GM12878 (cell line): ENCODE measurements at regions not wholly inside any gene's neighbourhood (a gene's known extent, or its start where the extent isn't known, plus 50 kb on each side); places are given as distances from the start of the nearest gene placed in this dataset.

ENCODE experiments used
- ATAC-seq: fragments of 200-7000 bp; cut with Tn5 transposase; 3 replicates; pipeline ENCODE4 v1.9.1; 2020; ENCODE audit warnings: mild to moderate bottlenecking, moderate library complexity
- BruUV-seq: library from RNA; stranded (reverse); fragments of 400-500 nt; replicated peaks from 2 replicates; lab custom pipeline; 2021; lab: Mats Ljungman, UMichigan
- CTCF ChIA-PET: fragments of 300-600 bp; sonication (Branson Sonifier 250); formaldehyde crosslinking; extraction: SDS; loops from one replicate; lab custom pipeline; 2021; ENCODE audit warnings: inconsistent platforms; lab: Yijun Ruan, JAX
- POLR2A ChIA-PET: fragments of 350-600 bp; formaldehyde crosslinking; extraction: SDS; loops from one replicate; lab custom pipeline; 2021; ENCODE audit warnings: inconsistent platforms; lab: Charles Lee
- RAD21 ChIA-PET: fragments of 300-600 bp; sonication (Branson Sonifier 250); formaldehyde crosslinking; loops from one replicate; lab custom pipeline; 2023; ENCODE audit warnings: antibody characterized with exemption; ENCODE audit not compliant: unreplicated experiment; lab: Charles Lee
- SMC1A ChIA-PET: fragments of 300-600 bp; sonication (Branson Sonifier 250); formaldehyde crosslinking; loops from one replicate; lab custom pipeline; 2023; ENCODE audit not compliant: unreplicated experiment, uncharacterized antibody; lab: Charles Lee
- DNase-seq: peaks from one replicate; pipeline ENCODE4 v3.0.0-alpha.2; 2011; ENCODE audit warnings: low read depth, low spot score
- FAIRE-seq: peaks from 3 replicates; lab custom pipeline; 2011; peaks lifted over from hg19 to GRCh38; lab: Jason Lieb, UNC
- H2AFZ ChIP-seq: 2 replicates; pipeline ENCODE4 v1.6.0; 2011; ENCODE audit warnings: low read depth, low read length, control low read depth; ENCODE audit not compliant: control insufficient read depth
- H3K27ac ChIP-seq: 2 replicates; pipeline ENCODE4 v1.5.1; 2011; ENCODE audit warnings: control low read depth; ENCODE audit not compliant: control insufficient read depth, insufficient read depth
- H3K27me3 ChIP-seq, 2 experiments: replicated peaks in 1 of 2; 2 replicates each; pipeline versions ENCODE4 v1.6.0 to v1.6.1; 2011; ENCODE audit warnings: low read length in 1 of 2; ENCODE audit not compliant: control insufficient read depth in 2 of 2, insufficient read depth in 2 of 2
- H3K36me3 ChIP-seq, 2 experiments: 2 replicates each; pipeline ENCODE4 v1.5.1; 2011; ENCODE audit warnings: low read length in 1 of 2; ENCODE audit not compliant: control insufficient read depth in 2 of 2, insufficient read depth in 2 of 2
- H3K4me1 ChIP-seq: 2 replicates; pipeline ENCODE4 v1.6.1; 2011; ENCODE audit warnings: mild to moderate bottlenecking, low read length, moderate library complexity, mixed read lengths; ENCODE audit not compliant: control insufficient read depth, insufficient read depth
- H3K4me2 ChIP-seq: 2 replicates; pipeline ENCODE4 v1.6.0; 2011; ENCODE audit warnings: control low read depth; ENCODE audit not compliant: control insufficient read depth, insufficient read depth
- H3K4me3 ChIP-seq: fragments of 200-600 bp; sonication (generic); 2 replicates; pipeline ENCODE4 v1.5.1; 2016
- H3K79me2 ChIP-seq: 2 replicates; pipeline ENCODE4 v1.6.0; 2011; ENCODE audit warnings: low read length; ENCODE audit not compliant: control insufficient read depth, insufficient read depth
- H3K9ac ChIP-seq: 2 replicates; pipeline ENCODE4 v1.8.0; 2011; ENCODE audit warnings: low read length, control low read depth, mixed read lengths; ENCODE audit not compliant: control insufficient read depth, insufficient read depth
- H3K9me3 ChIP-seq: replicated peaks from 3 replicates; pipeline ENCODE4 v1.5.1; 2011; ENCODE audit warnings: mild to moderate bottlenecking, low read length; ENCODE audit not compliant: control insufficient read depth, insufficient read depth
- H4K20me1 ChIP-seq: 2 replicates; pipeline ENCODE4 v1.6.0; 2011; ENCODE audit not compliant: control insufficient read depth, insufficient read depth
- CEBPZ ChIP-seq: fragments of 150-350 bp; IDR thresholded peaks from 2 replicates; pipeline ENCODE4 v1.6.1; 2016; ENCODE audit warnings: low read depth, low read length
- CHD1 ChIP-seq: IDR thresholded peaks from 2 replicates; pipeline ENCODE4 v1.6.1; 2012; ENCODE audit warnings: low read depth, low read length, improper control_type of control experiment
- HDAC2 ChIP-seq: fragments of 200-600 bp; sonication (generic); IDR thresholded peaks from 2 replicates; pipeline ENCODE4 v1.6.1; 2017
- KLF5 ChIP-seq: fragments of 450-650 bp; IDR thresholded peaks from 2 replicates; pipeline ENCODE4 v1.6.1; 2014; ENCODE audit warnings: mild to moderate bottlenecking; ENCODE audit not compliant: partially characterized antibody
- MAX ChIP-seq: IDR thresholded peaks from 2 replicates; pipeline ENCODE4 v1.6.1; 2012; ENCODE audit warnings: low read depth, low read length, improper control_type of control experiment
- MTA2 ChIP-seq: fragments of 450-650 bp; IDR thresholded peaks from 2 replicates; pipeline ENCODE4 v1.6.1; 2016; ENCODE audit warnings: low read depth, mild to moderate bottlenecking, moderate library complexity
- MXI1 ChIP-seq: fragments of 150-350 bp; IDR thresholded peaks from 2 replicates; pipeline ENCODE4 v1.6.1; 2011; ENCODE audit warnings: low read depth, mild to moderate bottlenecking, inconsistent platforms, low read length, improper control_type of control experiment
- NFYB ChIP-seq: IDR thresholded peaks from 2 replicates; pipeline ENCODE4 v1.6.1; 2011; ENCODE audit warnings: low read depth, mild to moderate bottlenecking, low read length, improper control_type of control experiment, moderate library complexity; ENCODE audit not compliant: insufficient read depth
- PAX8 ChIP-seq: fragments of 450-650 bp; IDR thresholded peaks from 2 replicates; pipeline ENCODE4 v1.6.1; 2017; ENCODE audit warnings: mild to moderate bottlenecking, moderate library complexity
- PBX3 ChIP-seq: IDR thresholded peaks from 2 replicates; pipeline ENCODE4 v1.6.1; 2011; ENCODE audit warnings: mild to moderate bottlenecking, low read depth, low read length, moderate library complexity; ENCODE audit not compliant: insufficient replicate concordance
- ZNF24 ChIP-seq: fragments of 450-650 bp; IDR thresholded peaks from 2 replicates; pipeline ENCODE4 v1.6.1; 2017; ENCODE audit warnings: antibody characterized with exemption, mild to moderate bottlenecking
- WGBS: methylation state at CpG from one replicate; pipeline ENCODE4 v1.1.6; 2016; ENCODE audit warnings: low lambda C conversion rate; ENCODE audit not compliant: insufficient replicate concordance, insufficient coverage; ENCODE audit errors: missing lambda C conversion rate; 5-methylcytosine and 5-hydroxymethylcytosine counted together
- in situ Hi-C: fragments of 300-500 bp; cut with MboI; formaldehyde crosslinking; loops from 9 replicates; pipeline ENCODE4 v1.14.3; 2018; ENCODE audit warnings: mixed read lengths
- intact Hi-C: fragments of 100-400 bp; cut with micrococcal nuclease; formaldehyde crosslinking; loops from one replicate; pipeline ENCODE4 v1.14.2; 2022; ENCODE audit not compliant: unreplicated experiment
- TF ChIP-seq, protein P1 (sequence below): fragments of 450-650 bp; IDR thresholded peaks from 2 replicates; pipeline ENCODE4 v1.6.1; 2016; ENCODE audit warnings: mild to moderate bottlenecking

DNA sequence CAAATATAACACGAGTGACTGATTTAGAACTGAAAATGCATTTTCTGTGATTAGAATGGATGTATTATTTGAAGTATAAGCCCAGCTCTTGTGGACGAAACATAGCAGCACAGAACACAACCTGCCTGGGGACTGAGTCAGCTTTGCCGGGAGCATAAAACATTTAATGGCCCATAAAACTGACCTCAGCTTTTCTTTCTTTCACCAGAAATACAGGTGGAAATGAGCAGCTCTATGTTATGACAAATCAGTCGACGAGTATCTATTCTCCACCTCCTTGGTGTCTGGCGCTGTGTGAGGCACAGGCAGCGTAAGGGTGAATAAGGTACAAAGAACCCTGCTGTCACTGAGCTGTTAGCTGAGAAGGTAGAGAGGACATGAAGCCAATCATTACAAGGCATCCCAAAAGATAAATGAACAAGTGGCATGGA is 471.6 kb upstream of the AKR1E2 start:
- Histone ChIP-seq H3K36me3 (no peaks in the 10 kb centered on the region), H3K79me2 (no peaks in the 10 kb centered on the region), H3K27ac (no peak overlapping the region), H4K20me1 (no peaks in the 10 kb centered on the region), H3K27me3 (no peaks in the 10 kb centered on the region), H2AFZ (no peak overlapping the region), H3K4me3 (no peak overlapping the region), H3K9ac (no peak overlapping the region)
- in situ Hi-C loops (no loop called here), intact Hi-C loops (no loop called here)
- 32% methylated on average over 7 of the region's 7 CpGs for WGBS
- ChIA-PET RAD21 (no interaction called here), SMC1A (no interaction called here), CTCF (no interaction called here)
- no peak for ATAC-seq
- DNase-seq: no peak
- no peak for TF ChIP-seq MTA2
- no peak for TF ChIP-seq CEBPZ
- TF ChIP-seq MAX: no peak
- TF ChIP-seq, protein P1, sequence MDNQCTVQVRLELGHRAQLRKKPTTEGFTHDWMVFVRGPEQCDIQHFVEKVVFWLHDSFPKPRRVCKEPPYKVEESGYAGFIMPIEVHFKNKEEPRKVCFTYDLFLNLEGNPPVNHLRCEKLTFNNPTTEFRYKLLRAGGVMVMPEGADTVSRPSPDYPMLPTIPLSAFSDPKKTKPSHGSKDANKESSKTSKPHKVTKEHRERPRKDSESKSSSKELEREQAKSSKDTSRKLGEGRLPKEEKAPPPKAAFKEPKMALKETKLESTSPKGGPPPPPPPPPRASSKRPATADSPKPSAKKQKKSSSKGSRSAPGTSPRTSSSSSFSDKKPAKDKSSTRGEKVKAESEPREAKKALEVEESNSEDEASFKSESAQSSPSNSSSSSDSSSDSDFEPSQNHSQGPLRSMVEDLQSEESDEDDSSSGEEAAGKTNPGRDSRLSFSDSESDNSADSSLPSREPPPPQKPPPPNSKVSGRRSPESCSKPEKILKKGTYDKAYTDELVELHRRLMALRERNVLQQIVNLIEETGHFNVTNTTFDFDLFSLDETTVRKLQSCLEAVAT: no peak
- no peak for TF ChIP-seq CHD1
- TF ChIP-seq NFYB: no peak
- TF ChIP-seq KLF5: no peak
- no peak for TF ChIP-seq MXI1
- no peak for TF ChIP-seq PAX8
- TF ChIP-seq PBX3: no peak
- TF ChIP-seq HDAC2: no peak
- TF ChIP-seq ZNF24: no peak
- TF ChIP-seq, all 136 proteins: peak for 0
- BruUV-seq: no TSS peak
- no peaks in the 10 kb centered on the region for H3K4me1 ChIP-seq
- FAIRE-seq: no peak
- POLR2A ChIA-PET: no interaction called here
- H3K4me2 ChIP-seq: no peak overlapping the region
- no peaks in the 10 kb centered on the region for H3K9me3 ChIP-seq
